ENCODE measurements at regions not wholly inside any gene's neighbourhood (a gene's known extent, or its start where the extent isn't known, plus 50 kb on each side); places are given as distances from the start of the nearest gene placed in this dataset.

GRCh38 chr2:7419814-7420311, 502.7 kb downstream of the RNF144A start:
- Histone ChIP-seq H3K9me3 (ENCODE audit: low read length) (no peaks in the 10 kb centered on the region), H3K9ac (ENCODE audit: low read length) (no peak overlapping the region), H3K27ac (ENCODE audit: low read length) (no peak overlapping the region), H3K9me2 (ENCODE audit: insufficient read depth, low read length) (no peaks in the 10 kb centered on the region), H3K4me2 (ENCODE audit: low read length) (no peak overlapping the region), H3F3A (ENCODE audit: insufficient read depth, low read length, poor library complexity, severe bottlenecking) (no peaks in the 10 kb centered on the region), H3K79me2 (replicated peaks; ENCODE audit: insufficient read depth, low read length) (no peaks in the 10 kb centered on the region), H4K20me1 (ENCODE audit: insufficient read depth) (no peaks in the 10 kb centered on the region), H3K27me3 (ENCODE audit: insufficient read depth, low read depth, low read length) (no peaks in the 10 kb centered on the region), H3K36me3 (ENCODE audit: insufficient read depth, low read length) (no peaks in the 10 kb centered on the region), H2AFZ (ENCODE audit: low read depth, low read length) (no peak overlapping the region), H3K4me3 (ENCODE audit: low read length) (no peak overlapping the region)
- TF ChIP-seq TAF1 (IDR thresholded peaks at IDR 0.05; ENCODE audit: low read depth) (no peak), MXI1 (conservative IDR thresholded peaks at IDR 0.05; ENCODE audit: poor library complexity, severe bottlenecking) (no peak), SMC3 (conservative IDR thresholded peaks at IDR 0.05; ENCODE audit: poor library complexity) (no peak), EP300 (conservative IDR thresholded peaks at IDR 0.05; ENCODE audit: poor library complexity, severe bottlenecking) (no peak), EZH2 (IDR thresholded peaks at IDR 0.05; ENCODE audit: borderline replicate concordance, insufficient read depth, low read length, poor library complexity, severe bottlenecking) (no peak), POLR2AphosphoS5 (IDR thresholded peaks at IDR 0.05) (no peak), RAD21 (conservative IDR thresholded peaks at IDR 0.05) (no peak), CTCF (IDR thresholded peaks at IDR 0.05; ENCODE audit: poor library complexity, severe bottlenecking) (no peak)
- TF ChIP-seq, protein P1, sequence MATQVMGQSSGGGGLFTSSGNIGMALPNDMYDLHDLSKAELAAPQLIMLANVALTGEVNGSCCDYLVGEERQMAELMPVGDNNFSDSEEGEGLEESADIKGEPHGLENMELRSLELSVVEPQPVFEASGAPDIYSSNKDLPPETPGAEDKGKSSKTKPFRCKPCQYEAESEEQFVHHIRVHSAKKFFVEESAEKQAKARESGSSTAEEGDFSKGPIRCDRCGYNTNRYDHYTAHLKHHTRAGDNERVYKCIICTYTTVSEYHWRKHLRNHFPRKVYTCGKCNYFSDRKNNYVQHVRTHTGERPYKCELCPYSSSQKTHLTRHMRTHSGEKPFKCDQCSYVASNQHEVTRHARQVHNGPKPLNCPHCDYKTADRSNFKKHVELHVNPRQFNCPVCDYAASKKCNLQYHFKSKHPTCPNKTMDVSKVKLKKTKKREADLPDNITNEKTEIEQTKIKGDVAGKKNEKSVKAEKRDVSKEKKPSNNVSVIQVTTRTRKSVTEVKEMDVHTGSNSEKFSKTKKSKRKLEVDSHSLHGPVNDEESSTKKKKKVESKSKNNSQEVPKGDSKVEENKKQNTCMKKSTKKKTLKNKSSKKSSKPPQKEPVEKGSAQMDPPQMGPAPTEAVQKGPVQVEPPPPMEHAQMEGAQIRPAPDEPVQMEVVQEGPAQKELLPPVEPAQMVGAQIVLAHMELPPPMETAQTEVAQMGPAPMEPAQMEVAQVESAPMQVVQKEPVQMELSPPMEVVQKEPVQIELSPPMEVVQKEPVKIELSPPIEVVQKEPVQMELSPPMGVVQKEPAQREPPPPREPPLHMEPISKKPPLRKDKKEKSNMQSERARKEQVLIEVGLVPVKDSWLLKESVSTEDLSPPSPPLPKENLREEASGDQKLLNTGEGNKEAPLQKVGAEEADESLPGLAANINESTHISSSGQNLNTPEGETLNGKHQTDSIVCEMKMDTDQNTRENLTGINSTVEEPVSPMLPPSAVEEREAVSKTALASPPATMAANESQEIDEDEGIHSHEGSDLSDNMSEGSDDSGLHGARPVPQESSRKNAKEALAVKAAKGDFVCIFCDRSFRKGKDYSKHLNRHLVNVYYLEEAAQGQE (IDR thresholded peaks at IDR 0.05; ENCODE audit: borderline replicate concordance), result no peak

DNA sequence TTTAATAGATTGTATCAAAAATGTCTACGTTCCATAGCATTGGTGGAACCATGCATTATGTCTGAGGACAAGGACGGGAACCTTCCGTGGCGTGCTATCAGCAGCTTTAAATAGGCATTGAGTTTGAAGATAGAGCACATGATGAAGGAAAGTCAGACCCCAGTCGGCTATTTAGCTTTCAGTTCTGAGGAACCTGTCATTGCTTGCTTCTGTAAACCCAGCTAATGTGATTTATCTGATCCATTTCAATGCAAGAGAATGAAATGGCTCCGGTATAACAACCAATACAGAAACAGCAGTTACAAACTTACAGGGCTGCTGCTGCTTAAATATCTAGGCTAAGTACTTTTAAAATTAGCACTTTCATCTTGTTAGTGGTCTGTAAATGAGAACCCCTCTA, 503.3 kb downstream of the RNF144A start:
- Histone ChIP-seq H3F3A (ENCODE audit: insufficient read depth, low read length, poor library complexity, severe bottlenecking) (no peaks in the 10 kb centered on the region), H3K9ac (ENCODE audit: low read length) (no peak overlapping the region), H3K4me2 (ENCODE audit: low read length) (no peak overlapping the region), H4K20me1 (ENCODE audit: insufficient read depth) (no peaks in the 10 kb centered on the region), H3K4me3 (ENCODE audit: low read length) (no peak overlapping the region), H2AFZ (ENCODE audit: low read depth, low read length) (no peak overlapping the region), H3K27me3 (ENCODE audit: insufficient read depth, low read depth, low read length) (no peaks in the 10 kb centered on the region), H3K79me2 (replicated peaks; ENCODE audit: insufficient read depth, low read length) (no peaks in the 10 kb centered on the region), H3K9me3 (ENCODE audit: low read length) (no peaks in the 10 kb centered on the region), H3K9me2 (ENCODE audit: insufficient read depth, low read length) (no peaks in the 10 kb centered on the region), H3K36me3 (ENCODE audit: insufficient read depth, low read length) (no peaks in the 10 kb centered on the region), H3K27ac (ENCODE audit: low read length) (no peak overlapping the region)
- TF ChIP-seq POLR2AphosphoS5 (IDR thresholded peaks at IDR 0.05), result no peak
- no peak for TF ChIP-seq RAD21 (conservative IDR thresholded peaks at IDR 0.05)
- no peak for TF ChIP-seq CTCF (IDR thresholded peaks at IDR 0.05; ENCODE audit: poor library complexity, severe bottlenecking)
- TF ChIP-seq TAF1 (IDR thresholded peaks at IDR 0.05; ENCODE audit: low read depth), result no peak
- no peak for TF ChIP-seq MXI1 (conservative IDR thresholded peaks at IDR 0.05; ENCODE audit: poor library complexity, severe bottlenecking)
- TF ChIP-seq SMC3 (conservative IDR thresholded peaks at IDR 0.05; ENCODE audit: poor library complexity), result no peak
- no peak for TF ChIP-seq EP300 (conservative IDR thresholded peaks at IDR 0.05; ENCODE audit: poor library complexity, severe bottlenecking)
- TF ChIP-seq, protein P1 (IDR thresholded peaks at IDR 0.05; ENCODE audit: borderline replicate concordance), result no peak
- no peak for TF ChIP-seq EZH2 (IDR thresholded peaks at IDR 0.05; ENCODE audit: borderline replicate concordance, insufficient read depth, low read length, poor library complexity, severe bottlenecking)

Measured in neural cell (in vitro differentiated cells).